Kidney (tissue), 13 donors: ENCODE measurements at regions not wholly inside any gene's neighbourhood (a gene's known extent, or its start where the extent isn't known, plus 50 kb on each side); places are given as distances from the start of the nearest gene placed in this dataset.

Source experiments
- DNase-seq, 5 donors: peaks; one replicate each; pipeline ENCODE4 v3.0.0-alpha.2; 2013 to 2020
- FAIRE-seq: peaks from 2 replicates; lab custom pipeline; 2012; peaks lifted over from hg19 to GRCh38; lab: Jason Lieb, UNC
- H3K27ac ChIP-seq, 2 donors: one replicate each; pipeline ENCODE4 v1.7.0; 2013; ENCODE audit warnings: low read depth in 2 of 2, low read length in 2 of 2, inconsistent platforms in 1 of 2
- H3K27me3 ChIP-seq: one replicate; pipeline ENCODE4 v1.7.1; 2013; ENCODE audit warnings: low read length, inconsistent platforms; ENCODE audit not compliant: control insufficient read depth, insufficient read depth
- H3K36me3 ChIP-seq, 3 donors: one replicate each; pipeline versions ENCODE4 v1.7.0 to v1.7.1; 2013; ENCODE audit warnings: low read length in 3 of 3, control low read depth in 1 of 3, inconsistent platforms in 1 of 3; ENCODE audit not compliant: insufficient read depth in 3 of 3, control insufficient read depth in 2 of 3
- H3K4me1 ChIP-seq, 3 donors: one replicate each; pipeline versions ENCODE4 v1.7.0 to v1.7.1; 2013; ENCODE audit warnings: low read length in 3 of 3, inconsistent platforms in 1 of 3, low read depth in 1 of 3; ENCODE audit not compliant: control insufficient read depth in 2 of 3, insufficient read depth in 2 of 3
- H3K4me3 ChIP-seq, 3 donors: one replicate each; pipeline versions ENCODE4 v1.7.0 to v1.8.1; 2013; ENCODE audit warnings: low read length in 3 of 3, control low read depth in 1 of 3, inconsistent platforms in 1 of 3
- H3K9ac ChIP-seq, 3 donors: one replicate each; pipeline versions ENCODE4 v1.7.0 to v1.7.1; 2013; ENCODE audit warnings: low read length in 3 of 3, control low read depth in 1 of 3, inconsistent platforms in 1 of 3
- H3K9me3 ChIP-seq, 3 donors: one replicate each; pipeline versions ENCODE4 v1.7.0 to v1.7.1; 2013; ENCODE audit warnings: low read length in 3 of 3, control low read depth in 1 of 3, inconsistent platforms in 1 of 3; ENCODE audit not compliant: control insufficient read depth in 2 of 3, insufficient read depth in 1 of 3
- CTCF ChIP-seq: IDR thresholded peaks from 3 replicates; pipeline ENCODE4 v1.5.1; 2012; ENCODE audit warnings: mild to moderate bottlenecking, moderate library complexity, borderline replicate concordance; ENCODE audit not compliant: insufficient read depth; ENCODE audit errors: extremely low read depth
- intact Hi-C: fragments of 100-400 bp; cut with DNase I; formaldehyde crosslinking; loops from one replicate; pipeline ENCODE4 v1.11.1; 2022
- donor health status: control.
- donor health status: control.
- donor health status: control.
- donor health status: control.
- donor health status: control.
- donor health status: DM: yes; HTN: yes; CAD: no.
- donor health status: Normal renal cell carcinoma (clear cell type).

- DNase-seq (no peak), FAIRE-seq (no peak)
- intact Hi-C loops = no loop called here
- no peaks in the 10 kb centered on the region for H3K36me3 ChIP-seq
- H3K9me3 ChIP-seq = peaks cover 0 to 2% (median 0%) of the 10 kb centered on the region in 3 donors
- no peak for TF ChIP-seq CTCF
- no peak overlapping the region for H3K27ac ChIP-seq
- no peaks in the 10 kb centered on the region for H3K27me3 ChIP-seq
- H3K4me1 ChIP-seq = no peaks in the 10 kb centered on the region
- H3K9ac ChIP-seq = no peak overlapping the region
- no peak overlapping the region for H3K4me3 ChIP-seq
These were observed 346.8 kb upstream of the TCF4 start for GRCh38 chr18:55934821-55935220.

- H3K36me3 ChIP-seq = no peaks in the 10 kb centered on the region
- no peak overlapping the region for H3K4me3 ChIP-seq
- intact Hi-C loops = no loop called here
- H3K27me3 ChIP-seq = no peaks in the 10 kb centered on the region
- H3K4me1 ChIP-seq = no peaks in the 10 kb centered on the region
- H3K9ac ChIP-seq = no peak overlapping the region
- DNase-seq (no peak), FAIRE-seq (no peak)
- no peak for TF ChIP-seq CTCF
- H3K27ac ChIP-seq = no peak overlapping the region
- peaks cover 0 to 2% (median 0%) of the 10 kb centered on the region in 3 donors for H3K9me3 ChIP-seq
These were observed 344.7 kb upstream of the TCF4 start for GRCh38 chr18:55932675-55933074.

- no peaks in the 10 kb centered on the region for H3K27me3 ChIP-seq
- no peak overlapping the region for H3K27ac ChIP-seq
- H3K4me3 ChIP-seq = no peak overlapping the region
- no peaks in the 10 kb centered on the region for H3K9me3 ChIP-seq
- intact Hi-C loops = no loop called here
- TF ChIP-seq CTCF = no peak
- H3K9ac ChIP-seq = no peak overlapping the region
- FAIRE-seq = no peak
- H3K4me1 ChIP-seq = no peaks in the 10 kb centered on the region
- no peaks in the 10 kb centered on the region for H3K36me3 ChIP-seq
- DNase-seq = no peak
These were observed 339.8 kb upstream of the TCF4 start for GRCh38 chr18:55927831-55928230.

- Histone ChIP-seq H3K4me1 (no peaks in the 10 kb centered on the region), H3K9me3 (no peaks in the 10 kb centered on the region), H3K36me3 (no peaks in the 10 kb centered on the region), H3K4me3 (no peak overlapping the region), H3K27ac (no peak overlapping the region), H3K27me3 (no peaks in the 10 kb centered on the region), H3K9ac (no peak overlapping the region)
- DNase-seq = no peak
- no peak for TF ChIP-seq CTCF
- FAIRE-seq = no peak
- intact Hi-C loops = no loop called here
These were observed 337.8 kb upstream of the TCF4 start for GRCh38 chr18:55925772-55926171.
